Endothelial cell of umbilical vein (primary cell): ENCODE measurements at regions not wholly inside any gene's neighbourhood (a gene's known extent, or its start where the extent isn't known, plus 50 kb on each side); places are given as distances from the start of the nearest gene placed in this dataset.

Experiments
- MYC ChIP-seq: IDR thresholded peaks from one replicate; pipeline ENCODE4 v1.6.1; 2011; ENCODE audit warnings: mild to moderate bottlenecking, low read depth, low read length
- POLR2AphosphoS5 ChIP-seq: IDR thresholded peaks from 2 replicates; pipeline ENCODE4 v1.6.1; 2012; ENCODE audit warnings: low read depth, mild to moderate bottlenecking, control low read depth, low read length, moderate library complexity; ENCODE audit not compliant: insufficient read depth

GRCh38 chr4:63814171-63814964 is 594.9 kb downstream of the TECRL start:
- TF ChIP-seq POLR2AphosphoS5 (no peak), MYC (no peak)
